GM12878 (cell line): ENCODE measurements at regions not wholly inside any gene's neighbourhood (a gene's known extent, or its start where the extent isn't known, plus 50 kb on each side); places are given as distances from the start of the nearest gene placed in this dataset.

Experiments
- ATAC-seq: fragments of 200-7000 bp; cut with Tn5 transposase; 3 replicates; pipeline ENCODE4 v1.9.1; 2020; ENCODE audit warnings: mild to moderate bottlenecking, moderate library complexity
- BruUV-seq: library from RNA; stranded (reverse); fragments of 400-500 nt; replicated peaks from 2 replicates; lab custom pipeline; 2021; lab: Mats Ljungman, UMichigan
- CTCF ChIA-PET: fragments of 300-600 bp; sonication (Branson Sonifier 250); formaldehyde crosslinking; extraction: SDS; loops from one replicate; lab custom pipeline; 2021; ENCODE audit warnings: inconsistent platforms; lab: Yijun Ruan, JAX
- POLR2A ChIA-PET: fragments of 350-600 bp; formaldehyde crosslinking; extraction: SDS; loops from one replicate; lab custom pipeline; 2021; ENCODE audit warnings: inconsistent platforms; lab: Charles Lee
- RAD21 ChIA-PET: fragments of 300-600 bp; sonication (Branson Sonifier 250); formaldehyde crosslinking; loops from one replicate; lab custom pipeline; 2023; ENCODE audit warnings: antibody characterized with exemption; ENCODE audit not compliant: unreplicated experiment; lab: Charles Lee
- SMC1A ChIA-PET: fragments of 300-600 bp; sonication (Branson Sonifier 250); formaldehyde crosslinking; loops from one replicate; lab custom pipeline; 2023; ENCODE audit not compliant: unreplicated experiment, uncharacterized antibody; lab: Charles Lee
- DNase-seq: peaks from one replicate; pipeline ENCODE4 v3.0.0-alpha.2; 2011; ENCODE audit warnings: low read depth, low spot score
- FAIRE-seq: peaks from 3 replicates; lab custom pipeline; 2011; peaks lifted over from hg19 to GRCh38; lab: Jason Lieb, UNC
- H2AFZ ChIP-seq: 2 replicates; pipeline ENCODE4 v1.6.0; 2011; ENCODE audit warnings: low read depth, low read length, control low read depth; ENCODE audit not compliant: control insufficient read depth
- H3K27ac ChIP-seq: 2 replicates; pipeline ENCODE4 v1.5.1; 2011; ENCODE audit warnings: control low read depth; ENCODE audit not compliant: control insufficient read depth, insufficient read depth
- H3K27me3 ChIP-seq, 2 experiments: replicated peaks in 1 of 2; 2 replicates each; pipeline versions ENCODE4 v1.6.0 to v1.6.1; 2011; ENCODE audit warnings: low read length in 1 of 2; ENCODE audit not compliant: control insufficient read depth in 2 of 2, insufficient read depth in 2 of 2
- H3K36me3 ChIP-seq, 2 experiments: 2 replicates each; pipeline ENCODE4 v1.5.1; 2011; ENCODE audit warnings: low read length in 1 of 2; ENCODE audit not compliant: control insufficient read depth in 2 of 2, insufficient read depth in 2 of 2
- H3K4me1 ChIP-seq: 2 replicates; pipeline ENCODE4 v1.6.1; 2011; ENCODE audit warnings: mild to moderate bottlenecking, low read length, moderate library complexity, mixed read lengths; ENCODE audit not compliant: control insufficient read depth, insufficient read depth
- H3K4me2 ChIP-seq: 2 replicates; pipeline ENCODE4 v1.6.0; 2011; ENCODE audit warnings: control low read depth; ENCODE audit not compliant: control insufficient read depth, insufficient read depth
- H3K4me3 ChIP-seq: fragments of 200-600 bp; sonication (generic); 2 replicates; pipeline ENCODE4 v1.5.1; 2016
- H3K79me2 ChIP-seq: 2 replicates; pipeline ENCODE4 v1.6.0; 2011; ENCODE audit warnings: low read length; ENCODE audit not compliant: control insufficient read depth, insufficient read depth
- H3K9ac ChIP-seq: 2 replicates; pipeline ENCODE4 v1.8.0; 2011; ENCODE audit warnings: low read length, control low read depth, mixed read lengths; ENCODE audit not compliant: control insufficient read depth, insufficient read depth
- H3K9me3 ChIP-seq: replicated peaks from 3 replicates; pipeline ENCODE4 v1.5.1; 2011; ENCODE audit warnings: mild to moderate bottlenecking, low read length; ENCODE audit not compliant: control insufficient read depth, insufficient read depth
- H4K20me1 ChIP-seq: 2 replicates; pipeline ENCODE4 v1.6.0; 2011; ENCODE audit not compliant: control insufficient read depth, insufficient read depth
- CREM ChIP-seq: IDR thresholded peaks from 2 replicates; pipeline ENCODE4 v1.6.1; 2014; ENCODE audit warnings: antibody characterized with exemption, low read depth
- DPF2 ChIP-seq: fragments of 450-650 bp; IDR thresholded peaks from 2 replicates; pipeline ENCODE4 v1.6.1; 2017; ENCODE audit warnings: mild to moderate bottlenecking
- EP300 ChIP-seq, 2 experiments: fragments of 150-350 bp in 1 of 2; IDR thresholded peaks; 2 replicates each; pipeline ENCODE4 v1.6.1; 2011 to 2012; ENCODE audit warnings: low read depth in 2 of 2, low read length in 2 of 2, borderline replicate concordance in 1 of 2, improper control_type of control experiment in 1 of 2, inconsistent platforms in 1 of 2; ENCODE audit not compliant: control insufficient read depth in 1 of 2
- HDAC6 ChIP-seq: fragments of 200-600 bp; sonication (generic); IDR thresholded peaks from one replicate; pipeline ENCODE4 v1.8.0; 2017; ENCODE audit warnings: antibody characterized with exemption; ENCODE audit not compliant: unreplicated experiment
- KDM1A ChIP-seq: fragments of 200-600 bp; sonication (generic); IDR thresholded peaks from 2 replicates; pipeline ENCODE4 v1.6.1; 2016; ENCODE audit warnings: borderline replicate concordance
- MAX ChIP-seq: IDR thresholded peaks from 2 replicates; pipeline ENCODE4 v1.6.1; 2012; ENCODE audit warnings: low read depth, low read length, improper control_type of control experiment
- MEF2B ChIP-seq: fragments of 450-650 bp; IDR thresholded peaks from 2 replicates; pipeline ENCODE4 v1.6.1; 2018; ENCODE audit warnings: mild to moderate bottlenecking, moderate library complexity; ENCODE audit not compliant: partially characterized antibody, poor library complexity, severe bottlenecking
- PBX3 ChIP-seq: IDR thresholded peaks from 2 replicates; pipeline ENCODE4 v1.6.1; 2011; ENCODE audit warnings: mild to moderate bottlenecking, low read depth, low read length, moderate library complexity; ENCODE audit not compliant: insufficient replicate concordance
- PML ChIP-seq: IDR thresholded peaks from 2 replicates; pipeline ENCODE4 v1.6.1; 2012; ENCODE audit warnings: low read length, inconsistent platforms
- RELA ChIP-seq: fragments of 450-650 bp; IDR thresholded peaks from 2 replicates; pipeline ENCODE4 v1.8.0; 2014; ENCODE audit warnings: borderline replicate concordance; ENCODE audit not compliant: partially characterized antibody
- STAT1 ChIP-seq: fragments of 450-650 bp; conservative IDR thresholded peaks from 2 replicates; pipeline ENCODE4 v1.6.1; 2014; ENCODE audit warnings: antibody characterized with exemption, mild to moderate bottlenecking
- SUPT20H ChIP-seq: IDR thresholded peaks from 2 replicates; pipeline ENCODE4 v1.6.1; 2011; ENCODE audit warnings: low read depth, mild to moderate bottlenecking, low read length, moderate library complexity, borderline replicate concordance; ENCODE audit not compliant: control insufficient read depth
- TCF12 ChIP-seq: IDR thresholded peaks from 2 replicates; pipeline ENCODE4 v1.6.1; 2011; ENCODE audit warnings: low read depth, mild to moderate bottlenecking, low read length
- in situ Hi-C: fragments of 300-500 bp; cut with MboI; formaldehyde crosslinking; loops from 9 replicates; pipeline ENCODE4 v1.14.3; 2018; ENCODE audit warnings: mixed read lengths
- intact Hi-C: fragments of 100-400 bp; cut with micrococcal nuclease; formaldehyde crosslinking; loops from one replicate; pipeline ENCODE4 v1.14.2; 2022; ENCODE audit not compliant: unreplicated experiment

GRCh38 chr3:30368978-30369377, 237.4 kb upstream of the TGFBR2 start:
- Histone ChIP-seq H3K9ac (no peak overlapping the region), H3K27ac (no peak overlapping the region), H3K4me3 (no peak overlapping the region), H2AFZ (no peak overlapping the region), H3K36me3 (no peaks in the 10 kb centered on the region), H4K20me1 (no peaks in the 10 kb centered on the region), H3K27me3 (no peaks in the 10 kb centered on the region), H3K4me2 (no peak overlapping the region), H3K4me1 (no peaks in the 10 kb centered on the region), H3K9me3 (no peaks in the 10 kb centered on the region), H3K79me2 (no peaks in the 10 kb centered on the region)
- intact Hi-C loops, result no loop called here
- POLR2A ChIA-PET, result no interaction called here
- DNase-seq (no peak), ATAC-seq (no peak), FAIRE-seq (no peak)
- TF ChIP-seq MEF2B, result no peak
- no peak for TF ChIP-seq STAT1
- TF ChIP-seq MAX, result no peak
- no peak for TF ChIP-seq KDM1A
- no peak for TF ChIP-seq DPF2
- no peak for TF ChIP-seq PML
- TF ChIP-seq RELA, result no peak
- TF ChIP-seq TCF12, result no peak
- TF ChIP-seq HDAC6, result no peak
- TF ChIP-seq CREM, result no peak
- no peak for TF ChIP-seq EP300 (IDR thresholded peaks at IDR 0.05; ENCODE audit: borderline replicate concordance in 1 of 2, control insufficient read depth in 1 of 2, low read depth in 2 of 2, low read length in 2 of 2)
- TF ChIP-seq SUPT20H, result no peak
- no peak for TF ChIP-seq PBX3
- in situ Hi-C loops, result no loop called here
- CTCF ChIA-PET, result no interaction called here
- BruUV-seq, result no TSS peak
- RAD21 ChIA-PET, result no interaction called here
- SMC1A ChIA-PET, result no interaction called here
